Sigmoid colon (tissue), 6 donors: ENCODE measurements at regions not wholly inside any gene's neighbourhood (a gene's known extent, or its start where the extent isn't known, plus 50 kb on each side); places are given as distances from the start of the nearest gene placed in this dataset.
A peak's percentile ranks its signal among the peaks of the same experiment; 100 is the strongest.

Experiments used
- DNase-seq: peaks from one replicate; pipeline ENCODE4 v3.0.0-alpha.2; 2019
- H3K27ac ChIP-seq, 4 donors: fragments of 200-600 bp; sonication (generic); one replicate each; pipeline ENCODE4 v1.5.1; 2016 to 2019; ENCODE audit warnings: mild to moderate bottlenecking in 1 of 4
- H3K27me3 ChIP-seq, 3 donors: fragments of 200-600 bp; sonication (generic); one replicate each; pipeline ENCODE4 v1.5.1; 2019; ENCODE audit warnings: mild to moderate bottlenecking in 1 of 3
- H3K36me3 ChIP-seq, 4 donors: fragments of 200-600 bp; sonication (generic); one replicate each; pipeline ENCODE4 v1.5.1; 2016 to 2019
- H3K4me1 ChIP-seq, 4 donors: fragments of 200-600 bp; sonication (generic); one replicate each; pipeline ENCODE4 v1.5.1; 2017 to 2019
- H3K4me3 ChIP-seq, 4 donors: fragments of 200-600 bp; sonication (generic); one replicate each; pipeline ENCODE4 v1.5.1; 2017 to 2019; ENCODE audit warnings: mild to moderate bottlenecking in 2 of 4, moderate library complexity in 1 of 4
- H3K9me3 ChIP-seq, 4 donors: fragments of 200-600 bp in 3 of 4; sonication (generic) in 3 of 4; one replicate each; pipeline versions ENCODE4 v1.5.1 to v1.6.1; 2013 to 2019
- CTCF ChIP-seq, 4 experiments: fragments of 450-650 bp in 3 of 4; fragments of 200-600 bp in 1 of 4; IDR thresholded peaks; one replicate each; pipeline ENCODE4 v1.5.1; 2016 to 2019; ENCODE audit warnings: antibody characterized with exemption in 4 of 4, mild to moderate bottlenecking in 3 of 4, moderate library complexity in 2 of 4
- EP300 ChIP-seq, 4 donors: sonication (generic); formaldehyde crosslinking; IDR thresholded peaks; one replicate each; pipeline ENCODE4 v1.6.1; 2017; ENCODE audit warnings: antibody characterized with exemption in 4 of 4
- POLR2A ChIP-seq, 2 donors: fragments of 450-650 bp; IDR thresholded peaks; one replicate each; pipeline ENCODE4 v1.6.1; 2016; ENCODE audit warnings: antibody characterized with exemption in 2 of 2, mild to moderate bottlenecking in 2 of 2, moderate library complexity in 2 of 2
- POLR2AphosphoS5 ChIP-seq, 4 donors: sonication (generic); formaldehyde crosslinking; IDR thresholded peaks; one replicate each; pipeline ENCODE4 v1.6.1; 2017; ENCODE audit warnings: antibody characterized with exemption in 4 of 4
- WGBS, 2 donors: extraction: QIAGEN DNeasy Blood & Tissue Kit; methylation state at CpG; one replicate each; pipeline ENCODE4 v1.1.7; 2013; 5-methylcytosine and 5-hydroxymethylcytosine counted together
- intact Hi-C: fragments of 100-400 bp; cut with DNase I; formaldehyde crosslinking; loops from one replicate; pipeline ENCODE4 v1.15.1; 2023
- donor health status: healthy with polysubstance abuse.
- donor health status: healthy.

GRCh38 chr16:85171004-85171758, 58.9 kb upstream of the CIBAR2 start:
- Histone ChIP-seq H3K9me3 (no peaks in the 10 kb centered on the region), H3K4me1 (peaks cover 0 to 85% (median 77%) of the 10 kb centered on the region in 4 donors), H3K4me3 (peak overlapping the region in 3 of 4 donors; percentile 30 to 66 (median 64)), H3K36me3 (no peaks in the 10 kb centered on the region), H3K27me3 (no peaks in the 10 kb centered on the region), H3K27ac (peak overlapping the region in 3 of 4 donors; percentile 62 to 68 (median 66))
- intact Hi-C loops: no loop called here
- DNase-seq: no peak
- 82 to 88% methylated on average over 44 of the region's 44 CpGs for WGBS, 2 donors
- TF ChIP-seq POLR2AphosphoS5 (IDR thresholded peaks at IDR 0.05): no peak
- TF ChIP-seq EP300 (IDR thresholded peaks at IDR 0.05): no peak
- no peak for TF ChIP-seq CTCF (IDR thresholded peaks at IDR 0.05)
- TF ChIP-seq POLR2A (IDR thresholded peaks at IDR 0.05): no peak

GRCh38 chr16:85171759-85172454, 59.6 kb upstream of the CIBAR2 start:
- peak overlapping the region; percentile 20 to 68 (median 64) for H3K27ac ChIP-seq
- intact Hi-C loops: no loop called here

DNA sequence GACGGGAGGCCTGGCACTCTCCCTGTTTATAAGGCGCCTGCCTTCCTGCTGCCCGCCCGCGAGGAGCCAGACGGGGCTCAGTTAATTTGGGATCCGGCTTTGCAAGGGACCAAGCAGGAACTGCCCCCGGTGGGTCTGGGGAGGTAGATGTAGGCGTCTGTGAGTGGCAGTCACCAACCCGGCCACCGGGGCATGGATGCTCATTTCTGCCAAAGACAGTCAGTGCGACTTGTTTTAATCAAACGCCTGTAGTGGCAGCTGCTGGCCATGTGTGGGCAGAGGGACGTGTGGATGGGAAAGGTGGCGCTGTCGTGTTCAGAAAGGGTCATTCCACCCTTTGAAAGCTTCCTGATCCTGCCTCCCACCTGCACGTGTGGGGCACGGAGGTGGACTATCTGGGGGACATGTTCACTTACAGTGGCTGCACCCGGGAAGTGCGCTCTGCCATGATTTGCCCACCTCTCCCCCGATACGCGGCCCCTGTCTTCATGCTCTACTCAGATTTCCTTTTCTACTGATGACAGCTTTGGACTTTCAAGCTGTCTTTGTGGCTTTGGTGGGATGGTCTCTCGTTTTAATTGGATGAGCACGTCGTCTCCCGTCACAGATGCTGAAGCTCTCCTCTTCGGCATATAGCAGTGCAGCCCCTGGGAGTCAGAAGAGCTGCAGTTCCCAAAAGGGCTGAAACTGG, 60.3 kb upstream of the CIBAR2 start:
- no peaks in the 10 kb centered on the region for H3K27me3 ChIP-seq
- TF ChIP-seq POLR2AphosphoS5 (IDR thresholded peaks at IDR 0.05) (no peak), CTCF (IDR thresholded peaks at IDR 0.05) (peak in 2 of 4 experiments; percentile 16 to 39)
- no peaks in the 10 kb centered on the region for H3K9me3 ChIP-seq
- peaks cover 0 to 89% (median 83%) of the 10 kb centered on the region in 4 donors for H3K4me1 ChIP-seq
- no peaks in the 10 kb centered on the region for H3K36me3 ChIP-seq
- WGBS, 2 donors: 30 to 42% methylated on average over 28 of the region's 28 CpGs
- intact Hi-C loops: no loop called here
- no peak for DNase-seq
- H3K4me3 ChIP-seq: peak overlapping the region in 3 of 4 donors; percentile 30 to 66 (median 64)
- peak overlapping the region; percentile 20 to 68 (median 64) for H3K27ac ChIP-seq

More at GRCh38 chr16:85171759-85172454, 59.6 kb upstream of the CIBAR2 start:
- DNase-seq: no peak
- peak overlapping the region in 3 of 4 donors; percentile 30 to 66 (median 64) for H3K4me3 ChIP-seq
- peaks cover 0 to 89% (median 80%) of the 10 kb centered on the region in 4 donors for H3K4me1 ChIP-seq
- no peaks in the 10 kb centered on the region for H3K9me3 ChIP-seq
- no peaks in the 10 kb centered on the region for H3K27me3 ChIP-seq
- WGBS, 2 donors: 53 to 59% methylated on average over 21 of the region's 21 CpGs
- no peaks in the 10 kb centered on the region for H3K36me3 ChIP-seq
- TF ChIP-seq POLR2AphosphoS5 (IDR thresholded peaks at IDR 0.05) (peak in 2 of 4 donors; percentile 14 to 42), CTCF (IDR thresholded peaks at IDR 0.05) (no peak), POLR2A (IDR thresholded peaks at IDR 0.05) (no peak), EP300 (IDR thresholded peaks at IDR 0.05) (no peak)

DNA sequence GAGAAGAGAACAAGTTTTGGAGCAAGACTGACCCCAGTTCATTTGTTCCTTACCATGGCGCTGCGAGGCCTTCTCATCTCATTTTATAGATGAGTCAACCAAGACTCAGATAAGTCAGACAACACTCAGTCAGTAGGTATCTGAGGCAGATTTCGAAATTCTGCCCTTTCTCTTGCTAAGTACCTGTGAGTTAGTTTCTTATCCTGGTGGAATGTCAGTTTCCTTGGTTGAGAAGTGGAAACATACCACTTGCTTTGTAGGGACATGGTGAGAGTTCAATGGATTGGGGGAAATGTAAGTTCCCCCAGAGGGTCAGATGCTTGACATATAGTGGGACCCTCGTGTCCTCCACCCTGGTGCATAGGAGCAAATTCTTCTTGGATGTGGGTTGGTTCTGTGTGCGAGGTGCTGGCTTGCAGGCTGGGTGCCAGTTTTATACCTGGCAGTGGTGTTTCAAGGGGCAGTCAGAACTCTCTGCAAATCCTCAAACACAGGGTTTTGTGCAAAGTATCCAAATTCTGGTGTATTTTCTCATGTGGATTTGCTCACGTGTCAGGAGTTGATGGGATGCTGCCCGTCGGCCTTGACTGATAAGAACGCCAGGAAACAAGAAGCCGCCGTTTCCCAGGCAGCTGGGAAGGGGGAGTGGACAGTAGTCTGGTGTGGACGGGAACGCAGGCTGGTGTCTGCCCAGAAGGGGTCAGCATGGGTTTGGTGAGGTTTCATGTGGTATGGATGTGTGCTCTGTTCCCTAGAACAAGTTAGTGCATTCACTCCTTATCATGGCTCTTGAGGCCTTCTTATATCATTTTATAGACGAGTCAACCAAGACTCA, 61.1 kb upstream of the CIBAR2 start:
- H3K4me1 ChIP-seq: peaks cover 0 to 86% (median 78%) of the 10 kb centered on the region in 4 donors
- no peak for DNase-seq
- peak overlapping the region in 3 of 4 donors; percentile 30 to 66 (median 64) for H3K4me3 ChIP-seq
- H3K9me3 ChIP-seq: no peaks in the 10 kb centered on the region
- TF ChIP-seq POLR2A (IDR thresholded peaks at IDR 0.05): no peak
- no peak for TF ChIP-seq EP300 (IDR thresholded peaks at IDR 0.05)
- no peak for TF ChIP-seq POLR2AphosphoS5 (IDR thresholded peaks at IDR 0.05)
- no peak for TF ChIP-seq CTCF (IDR thresholded peaks at IDR 0.05)
- H3K27ac ChIP-seq: peak overlapping the region; percentile 20 to 69 (median 67)
- no peaks in the 10 kb centered on the region for H3K27me3 ChIP-seq
- 75 to 80% methylated on average over 14 of the region's 14 CpGs for WGBS, 2 donors
- H3K36me3 ChIP-seq: no peaks in the 10 kb centered on the region
- intact Hi-C loops: no loop called here
